GM12872 (cell line): ENCODE measurements at regions not wholly inside any gene's neighbourhood (a gene's known extent, or its start where the extent isn't known, plus 50 kb on each side); places are given as distances from the start of the nearest gene placed in this dataset.

Experiments used
- TF ChIP-seq, protein P1 (sequence below): IDR thresholded peaks from 3 replicates; pipeline ENCODE4 v1.5.1; 2011; ENCODE audit warnings: low read depth, mild to moderate bottlenecking, low read length, moderate library complexity; ENCODE audit not compliant: insufficient read depth

DNA sequence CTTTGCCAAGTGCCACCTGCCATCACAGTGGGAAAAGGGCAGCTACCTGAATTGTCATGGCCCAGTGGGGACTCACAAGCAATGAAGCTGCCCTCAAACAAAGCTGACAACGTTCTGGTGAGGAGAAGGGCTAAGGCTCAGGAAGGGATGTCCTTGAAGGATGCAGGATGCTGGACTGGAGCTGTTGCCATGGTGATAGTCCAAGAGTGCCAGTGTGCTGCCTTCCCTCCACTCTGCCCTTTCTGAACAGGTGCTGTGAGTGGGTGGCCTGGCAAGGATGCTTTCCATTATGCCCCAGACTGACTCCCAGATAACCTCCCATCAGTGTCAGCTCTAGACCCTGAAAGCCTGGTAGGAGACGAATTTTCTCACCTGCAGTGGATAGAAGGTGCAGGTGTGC, 137.8 kb upstream of the GYPC start:
- TF ChIP-seq, protein P1, sequence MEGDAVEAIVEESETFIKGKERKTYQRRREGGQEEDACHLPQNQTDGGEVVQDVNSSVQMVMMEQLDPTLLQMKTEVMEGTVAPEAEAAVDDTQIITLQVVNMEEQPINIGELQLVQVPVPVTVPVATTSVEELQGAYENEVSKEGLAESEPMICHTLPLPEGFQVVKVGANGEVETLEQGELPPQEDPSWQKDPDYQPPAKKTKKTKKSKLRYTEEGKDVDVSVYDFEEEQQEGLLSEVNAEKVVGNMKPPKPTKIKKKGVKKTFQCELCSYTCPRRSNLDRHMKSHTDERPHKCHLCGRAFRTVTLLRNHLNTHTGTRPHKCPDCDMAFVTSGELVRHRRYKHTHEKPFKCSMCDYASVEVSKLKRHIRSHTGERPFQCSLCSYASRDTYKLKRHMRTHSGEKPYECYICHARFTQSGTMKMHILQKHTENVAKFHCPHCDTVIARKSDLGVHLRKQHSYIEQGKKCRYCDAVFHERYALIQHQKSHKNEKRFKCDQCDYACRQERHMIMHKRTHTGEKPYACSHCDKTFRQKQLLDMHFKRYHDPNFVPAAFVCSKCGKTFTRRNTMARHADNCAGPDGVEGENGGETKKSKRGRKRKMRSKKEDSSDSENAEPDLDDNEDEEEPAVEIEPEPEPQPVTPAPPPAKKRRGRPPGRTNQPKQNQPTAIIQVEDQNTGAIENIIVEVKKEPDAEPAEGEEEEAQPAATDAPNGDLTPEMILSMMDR, result no peak

- TF ChIP-seq, protein P1, result peak; percentile 80
These were observed 128.0 kb upstream of the GYPC start for GRCh38 chr2:126527836-126528490.

DNA sequence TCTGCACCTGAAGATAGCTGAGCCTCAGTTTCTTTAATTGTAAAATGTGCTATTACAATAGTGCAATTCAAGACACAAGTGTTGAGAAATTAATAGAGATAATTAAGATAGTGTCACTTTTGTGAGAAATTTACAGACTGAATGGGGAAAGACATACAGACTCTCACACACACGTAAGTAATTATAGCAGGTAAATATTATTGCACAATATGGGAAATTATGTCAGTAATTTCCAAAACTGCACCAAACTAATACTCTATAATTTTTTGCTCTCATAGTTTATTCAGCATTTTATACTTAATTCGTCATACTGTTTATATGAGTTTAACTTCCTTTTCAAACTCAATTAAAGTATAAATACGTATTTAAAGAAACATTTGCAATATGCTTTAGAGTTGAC, 124.9 kb upstream of the GYPC start:
- TF ChIP-seq, protein P1, result no peak

DNA sequence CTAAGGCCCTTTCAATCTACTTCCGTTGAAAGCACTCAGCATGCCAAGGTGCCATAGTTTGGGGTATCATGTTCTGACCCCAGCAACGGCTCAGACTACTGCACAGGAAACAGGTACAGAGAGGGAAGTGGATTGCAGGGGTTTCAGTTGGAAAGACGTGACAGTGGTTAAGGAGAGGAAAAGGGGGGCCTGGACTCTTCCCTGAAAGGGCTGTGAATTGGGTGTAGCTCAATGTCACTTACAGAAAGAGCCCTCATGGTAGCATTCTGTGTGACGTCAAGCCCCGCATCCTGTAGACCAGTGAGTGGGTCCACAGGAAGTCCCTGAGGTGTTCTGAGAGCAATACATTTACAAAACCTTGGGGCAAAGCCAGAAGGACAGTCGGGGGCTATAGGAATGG, 121.5 kb upstream of the GYPC start:
- TF ChIP-seq, protein P1, result no peak

- TF ChIP-seq, protein P1, result no peak
These were observed 120.5 kb upstream of the GYPC start for GRCh38 chr2:126535408-126535807.

GRCh38 chr2:126536605-126537200, 119.3 kb upstream of the GYPC start:
- TF ChIP-seq, protein P1, result no peak

DNA sequence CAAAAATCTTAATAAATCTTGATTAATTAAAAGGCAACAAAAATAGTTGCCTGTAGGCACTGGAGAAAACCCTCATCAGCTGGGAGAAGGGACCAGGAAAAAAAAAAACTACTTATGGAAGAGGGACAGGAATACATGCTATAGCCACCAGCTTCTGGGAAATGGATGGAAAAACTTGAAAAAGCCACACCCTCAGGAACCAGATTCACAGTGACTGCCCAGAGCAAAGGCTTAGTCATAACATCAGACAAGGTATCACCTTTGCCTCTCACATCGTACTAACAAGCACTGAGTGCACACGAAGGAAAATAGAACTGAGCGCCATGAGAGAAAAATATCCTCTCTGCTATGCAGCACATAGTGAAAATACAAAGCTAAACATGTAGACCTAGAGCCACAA, 116.9 kb upstream of the GYPC start:
- TF ChIP-seq, protein P1, result no peak
